ENCODE measurements at regions not wholly inside any gene's neighbourhood (a gene's known extent, or its start where the extent isn't known, plus 50 kb on each side); places are given as distances from the start of the nearest gene placed in this dataset.

DNA sequence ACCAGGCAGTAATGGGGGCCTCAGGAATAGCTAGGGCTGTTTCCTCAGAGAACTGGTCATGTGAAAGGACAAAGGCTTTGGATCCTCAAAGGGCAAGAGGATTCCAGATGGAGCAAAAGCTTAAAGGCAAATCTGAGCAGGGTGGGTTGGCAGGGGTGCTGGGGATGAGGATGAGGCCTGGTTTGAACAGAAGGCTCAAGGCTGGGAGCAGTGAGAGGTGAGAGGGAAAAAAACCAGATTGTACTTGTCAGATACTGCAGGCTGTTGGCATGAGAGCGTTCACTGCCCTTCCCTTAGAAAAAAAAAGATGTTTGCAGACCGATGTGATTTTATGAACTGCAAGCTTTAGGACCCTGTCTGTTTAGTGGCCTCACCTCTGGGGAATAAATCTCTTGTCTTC, 63.4 kb downstream of the PABIR2 start:
- DNase-seq, result no peak
- ChIA-PET POLR2A (no interaction called here), CTCF (no interaction called here)
- H3K36me3 Mint-ChIP-seq (ENCODE audit: low read depth), result no peaks in the 10 kb centered on the region
- no peak overlapping the region for H3K4me3 Mint-ChIP-seq
- no peaks in the 10 kb centered on the region for H3K9me3 Mint-ChIP-seq
- H3K27ac Mint-ChIP-seq, result no peak overlapping the region
- H3K27me3 Mint-ChIP-seq, result no peaks in the 10 kb centered on the region
- H3K4me1 Mint-ChIP-seq, result no peaks in the 10 kb centered on the region

- DNase-seq, result no peak
- POLR2A ChIA-PET, result no interaction called here
- H3K27ac Mint-ChIP-seq, result no peak overlapping the region
- H3K4me1 Mint-ChIP-seq, result no peaks in the 10 kb centered on the region
- H3K9me3 Mint-ChIP-seq, result no peaks in the 10 kb centered on the region
- CTCF ChIA-PET, result no interaction called here
- peaks cover 4% of the 10 kb centered on the region for H3K27me3 Mint-ChIP-seq
- H3K36me3 Mint-ChIP-seq (ENCODE audit: low read depth), result no peaks in the 10 kb centered on the region
- no peak overlapping the region for H3K4me3 Mint-ChIP-seq
Observed at GRCh38 chrX:134732676-134733075, 64.3 kb downstream of the PABIR2 start.

DNA sequence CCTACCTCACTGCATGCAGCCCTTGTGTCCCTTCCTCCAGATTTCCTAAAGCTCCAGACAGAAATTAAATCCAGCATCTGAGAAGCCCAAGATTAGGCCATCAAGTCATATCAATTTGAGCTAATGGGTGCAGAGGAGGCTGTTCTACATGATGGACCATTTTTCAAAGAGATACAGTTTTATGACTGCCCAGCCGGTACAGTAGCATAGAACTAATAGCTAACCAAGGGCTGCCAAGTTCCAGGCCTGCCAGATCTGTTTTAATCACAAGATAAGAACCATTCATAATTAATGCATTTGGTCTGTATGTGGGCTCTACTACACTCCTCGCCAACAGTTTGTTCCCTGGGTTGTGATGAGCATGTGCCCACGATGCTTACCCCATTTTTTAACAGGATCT, 64.9 kb downstream of the PABIR2 start:
- Mint-ChIP-seq H3K27ac (no peak overlapping the region), H3K9me3 (no peaks in the 10 kb centered on the region), H3K36me3 (ENCODE audit: low read depth) (no peaks in the 10 kb centered on the region), H3K4me1 (no peaks in the 10 kb centered on the region), H3K27me3 (peaks cover 4% of the 10 kb centered on the region), H3K4me3 (no peak overlapping the region)
- CTCF ChIA-PET, result no interaction called here
- POLR2A ChIA-PET, result no interaction called here
- no peak for DNase-seq

GRCh38 chrX:134727363-134727762, 69.1 kb upstream of the PLAC1 start:
- Mint-ChIP-seq H3K27ac (no peak overlapping the region), H3K9me3 (no peaks in the 10 kb centered on the region), H3K36me3 (ENCODE audit: low read depth) (no peaks in the 10 kb centered on the region), H3K4me1 (no peaks in the 10 kb centered on the region), H3K27me3 (peaks cover 4% of the 10 kb centered on the region), H3K4me3 (no peak overlapping the region)
- POLR2A ChIA-PET, result no interaction called here
- CTCF ChIA-PET, result interaction anchor here (0.6 kb wide), 1 partner anchor 237 kb away, joined by 3 read pairs; no protein-coding TSS in a partner anchor
- no peak for DNase-seq

GRCh38 chrX:134725103-134725690, 66.9 kb upstream of the PLAC1 start:
- Mint-ChIP-seq H3K27ac (no peak overlapping the region), H3K36me3 (ENCODE audit: low read depth) (no peaks in the 10 kb centered on the region), H3K9me3 (peaks cover 2% of the 10 kb centered on the region), H3K4me1 (no peaks in the 10 kb centered on the region), H3K4me3 (no peak overlapping the region), H3K27me3 (peaks cover 4% of the 10 kb centered on the region)
- CTCF ChIA-PET, result interaction anchor here (1.5 kb wide), 1 partner anchor 20 kb away, joined by 4 read pairs; no protein-coding TSS in a partner anchor
- POLR2A ChIA-PET, result no interaction called here
- DNase-seq, result no peak

- Mint-ChIP-seq H3K9me3 (peaks cover 2% of the 10 kb centered on the region), H3K27ac (no peak overlapping the region), H3K4me1 (peaks cover 14% of the 10 kb centered on the region), H3K27me3 (no peaks in the 10 kb centered on the region), H3K36me3 (ENCODE audit: low read depth) (no peaks in the 10 kb centered on the region), H3K4me3 (no peak overlapping the region)
- ChIA-PET CTCF (no interaction called here), POLR2A (no interaction called here)
- DNase-seq, result no peak
Observed at GRCh38 chrX:134721766-134722532, 63.7 kb upstream of the PLAC1 start.

GRCh38 chrX:134718966-134719317, 60.7 kb upstream of the PLAC1 start:
- peaks cover 2% of the 10 kb centered on the region for H3K9me3 Mint-ChIP-seq
- CTCF ChIA-PET, result no interaction called here
- no peak overlapping the region for H3K27ac Mint-ChIP-seq
- peaks cover 14% of the 10 kb centered on the region for H3K4me1 Mint-ChIP-seq
- peak; percentile 37 for DNase-seq
- no peaks in the 10 kb centered on the region for H3K36me3 Mint-ChIP-seq (ENCODE audit: low read depth)
- H3K4me3 Mint-ChIP-seq, result no peak overlapping the region
- no peaks in the 10 kb centered on the region for H3K27me3 Mint-ChIP-seq
- POLR2A ChIA-PET, result no interaction called here

- H3K27me3 Mint-ChIP-seq, result no peaks in the 10 kb centered on the region
- peaks cover 2% of the 10 kb centered on the region for H3K9me3 Mint-ChIP-seq
- peak overlapping the region; percentile 31 for H3K27ac Mint-ChIP-seq
- POLR2A ChIA-PET, result no interaction called here
- DNase-seq, result no peak
- H3K4me1 Mint-ChIP-seq, result peaks cover 14% of the 10 kb centered on the region
- no peaks in the 10 kb centered on the region for H3K36me3 Mint-ChIP-seq (ENCODE audit: low read depth)
- no peak overlapping the region for H3K4me3 Mint-ChIP-seq
- CTCF ChIA-PET, result no interaction called here
Observed at GRCh38 chrX:134718105-134718965, 60.1 kb upstream of the PLAC1 start.

DNA sequence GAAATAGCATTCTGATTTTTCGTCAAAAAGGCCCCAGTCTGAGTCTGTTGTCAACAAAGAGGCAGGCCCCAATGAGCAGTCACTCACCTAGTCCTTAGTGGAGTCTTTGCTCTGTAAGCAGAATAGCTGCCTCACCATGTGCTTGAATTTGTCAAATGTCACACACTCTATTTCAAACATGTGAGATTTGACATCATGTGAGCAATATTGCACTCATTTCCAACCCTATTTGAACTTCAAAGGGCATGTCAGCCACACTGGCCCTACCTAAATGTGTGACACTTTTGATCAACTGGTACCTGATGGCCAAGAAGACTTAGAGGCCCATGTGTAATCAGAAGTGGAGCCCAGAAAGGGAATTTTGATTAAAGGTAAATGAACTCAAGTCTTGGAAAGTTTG, 59.4 kb upstream of the PLAC1 start:
- Mint-ChIP-seq H3K4me3 (no peak overlapping the region), H3K36me3 (ENCODE audit: low read depth) (no peaks in the 10 kb centered on the region), H3K27me3 (no peaks in the 10 kb centered on the region), H3K9me3 (peaks cover 2% of the 10 kb centered on the region), H3K27ac (no peak overlapping the region), H3K4me1 (peaks cover 14% of the 10 kb centered on the region)
- ChIA-PET POLR2A (no interaction called here), CTCF (no interaction called here)
- DNase-seq, result no peak

GRCh38 chrX:134716620-134717012, 58.3 kb upstream of the PLAC1 start:
- no peak overlapping the region for H3K4me3 Mint-ChIP-seq
- no peaks in the 10 kb centered on the region for H3K27me3 Mint-ChIP-seq

DNA sequence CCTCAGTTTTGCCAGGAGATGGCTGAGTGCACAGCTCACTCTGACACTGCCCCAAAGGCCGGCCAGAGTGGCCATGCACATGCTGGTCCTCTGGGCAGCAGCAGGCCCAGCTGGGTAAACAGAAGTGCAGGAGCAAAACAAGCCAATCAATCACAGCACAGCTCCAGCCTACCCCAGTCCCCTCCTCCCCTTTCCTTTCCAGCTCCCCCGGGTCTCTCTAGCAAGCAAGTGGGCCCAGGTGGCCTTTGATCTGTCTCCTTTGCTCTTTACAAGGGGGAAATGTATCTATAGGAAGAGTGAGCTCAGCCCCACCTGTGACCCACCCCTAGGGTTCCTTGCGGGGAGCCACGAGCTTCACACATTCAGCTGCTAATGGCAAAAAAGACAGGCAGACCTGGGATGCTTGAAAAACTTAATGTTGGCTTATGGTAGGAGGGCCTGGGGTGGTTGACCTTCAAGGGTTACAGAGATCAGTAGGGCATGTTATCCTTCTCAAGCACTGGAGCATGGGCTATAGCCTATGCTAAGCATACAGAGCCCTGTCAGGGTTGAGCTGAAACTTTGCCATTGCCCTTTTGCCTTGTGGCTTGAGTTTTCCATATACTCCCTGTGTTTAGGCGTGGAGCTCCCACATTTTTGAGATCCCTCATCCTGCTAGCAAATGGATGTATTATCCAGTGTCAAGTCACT, 57.8 kb upstream of the PLAC1 start:
- POLR2A ChIA-PET, result no interaction called here
- Mint-ChIP-seq H3K4me3 (no peak overlapping the region), H3K27ac (no peak overlapping the region), H3K9me3 (peaks cover 2% of the 10 kb centered on the region), H3K36me3 (ENCODE audit: low read depth) (no peaks in the 10 kb centered on the region), H3K27me3 (no peaks in the 10 kb centered on the region), H3K4me1 (peaks cover 14% of the 10 kb centered on the region)
- CTCF ChIA-PET, result no interaction called here
- no peak for DNase-seq

More at GRCh38 chrX:134716620-134717012, 58.3 kb upstream of the PLAC1 start:
- Mint-ChIP-seq H3K4me1 (peaks cover 14% of the 10 kb centered on the region), H3K36me3 (ENCODE audit: low read depth) (no peaks in the 10 kb centered on the region), H3K27ac (no peak overlapping the region), H3K9me3 (peaks cover 2% of the 10 kb centered on the region)
- DNase-seq, result no peak
- POLR2A ChIA-PET, result no interaction called here
- CTCF ChIA-PET, result no interaction called here

DNA sequence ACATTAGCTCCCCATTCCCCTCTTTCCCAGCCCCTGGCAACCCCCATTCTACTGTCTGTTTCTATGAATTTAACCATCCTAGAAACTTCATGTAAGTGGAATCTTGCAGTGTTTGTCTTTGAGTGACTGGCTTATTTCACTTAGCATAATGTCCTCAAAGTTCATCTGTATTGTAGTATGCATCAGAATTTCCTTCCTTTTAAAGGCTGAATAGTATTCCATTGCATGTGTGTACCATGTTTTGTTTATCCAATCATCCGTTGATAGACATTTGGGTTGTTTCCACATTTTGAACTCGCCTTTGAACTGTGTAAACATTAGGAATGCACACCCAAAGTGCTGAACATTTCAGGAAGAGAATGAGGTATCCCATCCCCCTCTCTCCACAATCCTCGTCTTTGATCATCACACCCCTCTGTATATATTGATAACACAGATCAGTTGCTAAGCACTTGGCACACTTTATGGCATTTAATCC, 56.4 kb upstream of the PLAC1 start:
- H3K4me1 Mint-ChIP-seq, result peaks cover 12% of the 10 kb centered on the region
- CTCF ChIA-PET, result no interaction called here
- H3K36me3 Mint-ChIP-seq (ENCODE audit: low read depth), result no peaks in the 10 kb centered on the region
- POLR2A ChIA-PET, result no interaction called here
- no peak overlapping the region for H3K27ac Mint-ChIP-seq
- no peak overlapping the region for H3K4me3 Mint-ChIP-seq
- no peaks in the 10 kb centered on the region for H3K9me3 Mint-ChIP-seq
- no peak for DNase-seq
- no peaks in the 10 kb centered on the region for H3K27me3 Mint-ChIP-seq

GRCh38 chrX:134713618-134714107, 55.4 kb upstream of the PLAC1 start:
- no peak overlapping the region for H3K4me3 Mint-ChIP-seq
- ChIA-PET CTCF (no interaction called here), POLR2A (no interaction called here)
- H3K27me3 Mint-ChIP-seq, result no peaks in the 10 kb centered on the region
- DNase-seq, result no peak
- H3K36me3 Mint-ChIP-seq (ENCODE audit: low read depth), result no peaks in the 10 kb centered on the region
- H3K27ac Mint-ChIP-seq, result no peak overlapping the region
- H3K4me1 Mint-ChIP-seq, result peaks cover 6% of the 10 kb centered on the region
- no peaks in the 10 kb centered on the region for H3K9me3 Mint-ChIP-seq
